NB4 (cell line): ENCODE measurements at regions not wholly inside any gene's neighbourhood (a gene's known extent, or its start where the extent isn't known, plus 50 kb on each side); places are given as distances from the start of the nearest gene placed in this dataset.
"Not testable (repeated sequence)": the region's sequence is repeated elsewhere in the genome, so short reads cannot be mapped to it uniquely, and the experiment has no call there.

Source experiments
- DNase-seq: peaks from one replicate; pipeline ENCODE4 v3.0.0; 2010; ENCODE audit warnings: low read depth
- H3K4me3 ChIP-seq: one replicate; pipeline ENCODE4 v1.5.1; 2011; ENCODE audit warnings: mild to moderate bottlenecking, low read depth, low read length, moderate library complexity
- MYC ChIP-seq: IDR thresholded peaks from 2 replicates; pipeline ENCODE4 v1.6.1; 2011; ENCODE audit warnings: low read depth, low read length
- POLR2A ChIP-seq: IDR thresholded peaks from 2 replicates; pipeline ENCODE4 v1.6.1; 2011; ENCODE audit warnings: mild to moderate bottlenecking; ENCODE audit not compliant: insufficient read length; ENCODE audit errors: extremely low read depth
- TF ChIP-seq, protein P1 (sequence below): IDR thresholded peaks from 2 replicates; pipeline ENCODE4 v1.6.1; 2011; ENCODE audit warnings: low read depth, low read length
- TF ChIP-seq, protein P2 (sequence below): IDR thresholded peaks from one replicate; pipeline ENCODE4 v1.5.1; 2012; ENCODE audit warnings: low read depth, low read length

DNA sequence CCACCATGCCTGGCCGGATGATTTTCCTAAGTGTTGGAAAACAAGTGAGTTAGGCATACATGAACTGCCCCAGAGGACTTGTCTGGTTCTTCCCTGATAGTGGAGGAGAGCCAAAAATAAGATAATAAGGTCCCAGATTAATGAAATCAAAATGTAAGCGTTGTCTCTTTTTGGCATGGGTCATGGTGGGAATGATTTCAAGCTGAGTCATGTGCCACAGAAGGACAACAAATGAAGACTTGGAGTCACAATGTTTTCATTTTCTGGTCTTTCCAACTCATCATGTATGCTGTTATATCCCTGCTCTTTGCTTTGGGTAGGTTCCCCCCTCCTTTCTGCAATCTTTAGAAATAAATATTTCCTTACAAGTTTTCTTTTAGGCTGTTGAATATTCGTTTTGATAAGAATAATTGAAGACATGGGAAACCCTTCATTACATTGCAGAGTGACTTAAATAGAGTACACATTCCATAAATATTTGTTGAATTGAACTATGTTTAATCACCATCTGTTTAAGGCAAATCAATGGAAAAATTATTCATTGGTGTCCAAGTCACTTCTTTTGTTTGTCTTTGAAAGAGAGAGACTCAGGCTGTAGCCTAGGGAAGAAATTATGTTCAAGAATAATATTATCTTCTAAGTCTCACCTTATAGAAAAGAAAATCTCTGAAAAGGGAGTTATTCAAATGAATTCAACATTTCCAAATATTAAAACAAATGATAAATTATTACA lies 196.3 kb downstream of the CSNK1G3 start:
- no peak overlapping the region for H3K4me3 ChIP-seq
- TF ChIP-seq, protein P1, sequence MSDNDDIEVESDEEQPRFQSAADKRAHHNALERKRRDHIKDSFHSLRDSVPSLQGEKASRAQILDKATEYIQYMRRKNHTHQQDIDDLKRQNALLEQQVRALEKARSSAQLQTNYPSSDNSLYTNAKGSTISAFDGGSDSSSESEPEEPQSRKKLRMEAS = no peak
- no peak for TF ChIP-seq POLR2A
- no peak for DNase-seq

DNA sequence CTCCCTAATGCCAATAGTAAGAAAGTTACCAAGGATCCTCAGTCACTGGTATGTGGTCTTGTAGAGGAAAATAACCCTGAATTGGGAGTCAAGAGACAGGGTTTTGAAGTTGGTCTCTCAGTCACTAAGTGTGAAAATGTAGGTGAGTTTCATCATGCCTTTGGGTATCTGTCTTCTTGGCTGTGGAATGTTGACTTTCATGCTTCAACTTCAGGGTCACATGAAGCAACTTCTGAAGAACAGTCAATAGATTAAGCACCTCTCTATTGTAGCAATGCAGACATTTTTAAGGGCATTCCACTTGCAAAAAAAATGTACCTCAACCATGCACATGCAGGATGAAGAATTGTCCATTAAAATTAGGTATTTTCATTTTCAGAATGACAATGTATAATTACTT lies 194.6 kb downstream of the CSNK1G3 start:
- DNase-seq = no peak
- no peak overlapping the region for H3K4me3 ChIP-seq
- TF ChIP-seq, protein P1 = no peak
- TF ChIP-seq MYC (no peak), POLR2A (no peak)
- TF ChIP-seq, protein P2, sequence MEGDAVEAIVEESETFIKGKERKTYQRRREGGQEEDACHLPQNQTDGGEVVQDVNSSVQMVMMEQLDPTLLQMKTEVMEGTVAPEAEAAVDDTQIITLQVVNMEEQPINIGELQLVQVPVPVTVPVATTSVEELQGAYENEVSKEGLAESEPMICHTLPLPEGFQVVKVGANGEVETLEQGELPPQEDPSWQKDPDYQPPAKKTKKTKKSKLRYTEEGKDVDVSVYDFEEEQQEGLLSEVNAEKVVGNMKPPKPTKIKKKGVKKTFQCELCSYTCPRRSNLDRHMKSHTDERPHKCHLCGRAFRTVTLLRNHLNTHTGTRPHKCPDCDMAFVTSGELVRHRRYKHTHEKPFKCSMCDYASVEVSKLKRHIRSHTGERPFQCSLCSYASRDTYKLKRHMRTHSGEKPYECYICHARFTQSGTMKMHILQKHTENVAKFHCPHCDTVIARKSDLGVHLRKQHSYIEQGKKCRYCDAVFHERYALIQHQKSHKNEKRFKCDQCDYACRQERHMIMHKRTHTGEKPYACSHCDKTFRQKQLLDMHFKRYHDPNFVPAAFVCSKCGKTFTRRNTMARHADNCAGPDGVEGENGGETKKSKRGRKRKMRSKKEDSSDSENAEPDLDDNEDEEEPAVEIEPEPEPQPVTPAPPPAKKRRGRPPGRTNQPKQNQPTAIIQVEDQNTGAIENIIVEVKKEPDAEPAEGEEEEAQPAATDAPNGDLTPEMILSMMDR = no peak

DNA sequence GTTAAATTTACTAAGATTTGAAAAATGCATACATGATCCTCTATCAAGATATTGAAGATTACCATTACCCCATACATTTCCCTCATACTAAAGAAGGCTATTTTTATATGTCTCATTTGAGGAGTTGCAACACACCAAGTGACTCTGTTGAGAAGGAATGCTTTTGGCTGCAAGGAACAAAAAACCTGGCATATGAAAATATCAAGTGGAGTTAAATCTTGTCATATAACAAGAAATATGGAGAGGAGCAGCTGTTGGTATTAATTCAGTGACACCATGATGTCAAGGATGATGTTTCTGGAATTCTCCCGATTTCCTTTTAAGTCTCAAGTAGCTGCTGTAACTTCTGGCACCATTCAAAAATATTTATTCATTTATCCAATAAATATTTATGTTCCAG lies 193.8 kb downstream of the CSNK1G3 start:
- DNase-seq = no peak
- TF ChIP-seq, protein P2 = no peak
- TF ChIP-seq, protein P1 = no peak
- no peak for TF ChIP-seq MYC
- TF ChIP-seq POLR2A = no peak
- no peak overlapping the region for H3K4me3 ChIP-seq

DNA sequence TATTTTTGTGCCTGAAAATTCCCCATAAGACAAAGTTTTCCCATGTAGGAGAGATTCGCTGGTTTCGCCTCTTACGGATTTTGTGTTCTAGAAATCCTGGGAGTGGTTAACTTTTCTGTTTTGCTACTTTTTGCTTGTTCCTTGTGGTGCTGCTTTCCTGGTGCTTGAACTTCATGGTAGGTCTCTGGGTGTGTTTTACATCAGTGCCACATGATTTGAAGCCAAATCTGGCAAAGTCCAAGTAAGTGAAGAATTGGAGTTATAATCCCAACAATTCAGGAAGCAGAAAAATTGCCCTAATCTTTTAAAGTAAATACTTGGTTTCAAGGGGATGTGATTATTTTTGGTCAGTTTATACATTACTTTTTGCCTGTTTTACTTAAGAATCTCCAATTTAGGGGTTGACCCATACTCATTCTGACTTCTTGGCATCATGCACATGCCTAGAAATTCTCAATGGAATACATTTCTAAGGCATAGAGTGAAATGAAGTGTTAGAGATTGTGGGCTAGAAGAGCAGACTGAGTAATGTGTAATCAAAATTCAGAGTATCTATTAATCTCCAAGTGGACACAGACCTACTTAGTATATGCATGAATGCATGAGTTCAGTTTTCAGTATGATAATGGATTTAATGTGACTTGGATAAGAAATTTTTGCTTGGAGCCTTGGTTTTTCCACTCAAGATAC lies 189.7 kb downstream of the CSNK1G3 start:
- no peak overlapping the region for H3K4me3 ChIP-seq
- TF ChIP-seq POLR2A (no peak), MYC (no peak)
- TF ChIP-seq, protein P2 = no peak
- TF ChIP-seq, protein P1 = no peak
- no peak for DNase-seq

DNA sequence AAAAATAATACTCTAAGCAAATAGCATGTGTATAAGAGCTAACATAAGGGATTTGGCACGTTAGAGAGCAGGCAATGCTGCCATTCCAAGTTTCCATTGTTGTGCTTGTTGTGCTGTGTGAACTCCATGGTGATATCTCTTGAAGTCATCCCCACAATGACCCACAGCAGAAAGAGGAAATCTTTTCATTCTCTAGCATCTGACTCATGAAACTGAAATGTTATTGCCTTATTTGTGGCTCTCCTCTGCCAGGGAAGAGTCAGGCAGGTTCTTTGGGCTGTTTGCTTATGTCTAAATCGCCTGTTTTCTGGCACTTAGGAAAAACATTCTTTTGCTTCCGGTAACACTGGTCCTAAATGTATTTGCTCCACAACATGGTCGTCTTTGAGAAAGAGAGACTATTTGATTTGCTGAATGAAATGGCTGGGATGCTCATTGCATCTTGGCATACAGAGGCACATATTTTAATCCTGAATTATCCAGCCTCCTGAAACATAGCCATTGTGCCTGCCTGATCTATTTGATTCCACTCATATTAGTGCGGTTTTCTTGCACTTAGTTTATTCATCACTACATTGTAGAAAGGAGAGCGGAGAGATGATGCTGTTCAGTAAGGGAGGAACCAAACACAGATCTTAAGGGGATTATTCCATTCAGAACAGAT lies 188.8 kb downstream of the CSNK1G3 start:
- H3K4me3 ChIP-seq = no peak overlapping the region
- TF ChIP-seq, protein P1 = no peak
- TF ChIP-seq POLR2A = no peak
- no peak for TF ChIP-seq MYC
- TF ChIP-seq, protein P2 = no peak
- DNase-seq = no peak

DNA sequence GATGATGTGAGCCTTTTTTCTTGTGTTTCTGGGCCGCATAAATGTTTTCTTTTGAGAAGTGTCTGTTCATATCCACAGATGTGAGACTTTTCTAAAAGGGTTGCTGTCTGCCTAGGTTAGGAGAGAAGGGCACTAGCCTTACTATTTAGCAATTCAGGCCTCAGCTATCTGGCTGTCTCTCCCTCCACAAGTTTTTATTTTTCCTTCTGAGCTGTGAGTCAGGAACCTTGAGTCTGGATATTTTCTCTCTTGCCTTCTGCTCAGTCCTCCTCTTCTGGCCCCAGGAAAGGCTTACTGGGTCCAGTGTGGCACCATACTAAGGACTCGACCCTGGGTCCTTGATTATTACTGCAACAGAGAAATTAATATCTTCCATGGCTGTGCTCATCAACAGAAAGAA lies 187.6 kb downstream of the CSNK1G3 start:
- H3K4me3 ChIP-seq = no peak overlapping the region
- TF ChIP-seq, protein P2 = no peak
- TF ChIP-seq MYC (no peak), POLR2A (no peak)
- TF ChIP-seq, protein P1 = no peak

DNA sequence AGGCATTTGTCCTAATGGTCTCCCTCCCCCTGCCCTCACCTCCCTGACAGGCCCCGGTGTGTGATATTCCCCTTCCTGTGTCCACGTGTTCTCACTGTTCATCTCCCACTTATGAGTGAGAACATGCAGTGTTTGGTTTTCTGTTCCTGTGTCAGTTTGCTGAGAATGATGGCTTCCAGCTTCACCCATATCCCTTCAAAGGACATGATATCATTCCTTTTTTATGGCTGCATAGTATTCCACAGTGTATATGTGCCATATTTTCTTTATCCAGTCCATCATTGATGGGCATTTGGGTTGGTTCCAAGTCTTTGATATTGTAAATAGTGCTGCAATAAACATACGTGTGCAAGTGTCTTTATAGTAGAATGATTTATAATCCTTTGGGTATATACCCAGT lies 187.0 kb downstream of the CSNK1G3 start:
- DNase-seq, H3K4me3 ChIP-seq: not testable (repeated sequence)

More for the DNA sequence above, 187.6 kb downstream of the CSNK1G3 start:
- no peak for DNase-seq
